HCT116 (cell line): ENCODE measurements at regions not wholly inside any gene's neighbourhood (a gene's known extent, or its start where the extent isn't known, plus 50 kb on each side); places are given as distances from the start of the nearest gene placed in this dataset.

Experiments used
- ATAC-seq: fragments of 200-7000 bp; cut with Tn5 transposase; 2 replicates; pipeline ENCODE4 v1.9.1; 2020; ENCODE audit warnings: mild to moderate bottlenecking, moderate library complexity
- BruUV-seq: library from RNA; stranded (reverse); fragments of 400-500 nt; replicated peaks from 2 replicates; lab custom pipeline; 2021; lab: Mats Ljungman, UMichigan
- CTCF ChIA-PET: fragments of 300-600 bp; sonication (Branson Sonifier 250); formaldehyde crosslinking; loops from one replicate; lab custom pipeline; 2021; ENCODE audit warnings: antibody characterized with exemption; lab: Charles Lee
- POLR2A ChIA-PET: fragments of 300-600, 350-600 bp; sonication (Branson Sonifier 250); formaldehyde crosslinking; loops from one replicate; lab custom pipeline; 2021; ENCODE audit warnings: antibody characterized with exemption; lab: Charles Lee
- RAD21 ChIA-PET, 2 experiments: fragments of 300-600 bp; sonication (Branson Sonifier 250); formaldehyde crosslinking; loops; one replicate each; lab custom pipeline; 2023; ENCODE audit warnings: low total read pairs in 2 of 2; ENCODE audit not compliant: uncharacterized antibody in 2 of 2, unreplicated experiment in 2 of 2, low non-redundant PET in 1 of 2; lab: Charles Lee
- DNase-seq: peaks from one replicate; pipeline ENCODE4 v3.0.0-alpha.2; 2010; ENCODE audit warnings: low read depth, low spot score
- H2AFZ ChIP-seq: fragments of 200-600 bp; shearing (Covaris generic), sonication (generic); 2 replicates; pipeline ENCODE4 v1.6.1; 2017; ENCODE audit warnings: low read depth, mixed run types, mixed read lengths, antibody characterized with exemption, low read length; ENCODE audit not compliant: poor library complexity, severe bottlenecking
- H3K27ac ChIP-seq: 2 replicates; pipeline ENCODE4 v1.5.1; 2012; ENCODE audit warnings: low read depth, low read length
- H3K27me3 ChIP-seq: fragments of 200-600 bp; sonication (generic); 2 replicates; pipeline ENCODE4 v1.6.1; 2016; ENCODE audit warnings: mixed run types, low read length, mixed read lengths; ENCODE audit not compliant: insufficient read depth
- H3K36me3 ChIP-seq, 2 experiments: fragments of 200-500 bp in 1 of 2; fragments of 200-600 bp in 1 of 2; sonication (Bioruptor generic) in 1 of 2; sonication (generic) in 1 of 2; 2 replicates each; pipeline versions ENCODE4 v1.5.1 to v1.6.1; 2014 to 2016; ENCODE audit warnings: low read length in 2 of 2, inconsistent platforms in 1 of 2, mixed read lengths in 1 of 2, mixed run types in 1 of 2; ENCODE audit not compliant: insufficient read depth in 2 of 2, control insufficient read depth in 1 of 2
- H3K4me1 ChIP-seq, 2 experiments: fragments of 200-600 bp in 1 of 2; sonication (generic) in 1 of 2; 2 replicates each; pipeline versions ENCODE4 v1.5.1 to v1.6.1; 2012 to 2017; ENCODE audit warnings: low read length in 2 of 2, inconsistent platforms in 1 of 2, mild to moderate bottlenecking in 1 of 2, mixed read lengths in 1 of 2, mixed run types in 1 of 2, moderate library complexity in 1 of 2; ENCODE audit not compliant: insufficient read depth in 2 of 2, control insufficient read depth in 1 of 2
- H3K4me2 ChIP-seq: fragments of 200-600 bp; sonication (generic); 2 replicates; pipeline ENCODE4 v1.6.1; 2017; ENCODE audit warnings: mixed run types, low read length, mixed read lengths
- H3K4me3 ChIP-seq, 2 experiments: fragments of 200-600 bp in 1 of 2; sonication (generic) in 1 of 2; replicated peaks in 1 of 2; 2 replicates each; pipeline ENCODE4 v1.5.1; 2011 to 2016; ENCODE audit warnings: low read length in 2 of 2, control low read depth in 1 of 2, low read depth in 1 of 2, mild to moderate bottlenecking in 1 of 2, mixed read lengths in 1 of 2, mixed run types in 1 of 2
- H3K79me2 ChIP-seq: fragments of 200-600 bp; sonication (generic); 2 replicates; pipeline ENCODE4 v1.6.1; 2017; ENCODE audit warnings: mild to moderate bottlenecking, mixed run types, low read length, moderate library complexity, mixed read lengths; ENCODE audit not compliant: insufficient read depth
- H3K9ac ChIP-seq: fragments of 200-600 bp; sonication (generic); 2 replicates; pipeline ENCODE4 v1.6.1; 2016; ENCODE audit warnings: low read length, mixed read lengths
- H3K9me2 ChIP-seq: fragments of 200-600 bp; sonication (generic), shearing (Covaris generic); 2 replicates; pipeline ENCODE4 v1.6.1; 2017; ENCODE audit warnings: mixed run types, mild to moderate bottlenecking, moderate library complexity; ENCODE audit not compliant: insufficient read depth
- H3K9me3 ChIP-seq, 2 experiments: fragments of 200-500 bp in 1 of 2; fragments of 200-600 bp in 1 of 2; sonication (Bioruptor generic) in 1 of 2; sonication (generic) in 1 of 2; 2 replicates each; pipeline ENCODE4 v1.6.1; 2014 to 2017; ENCODE audit warnings: low read length in 2 of 2, mixed read lengths in 2 of 2, inconsistent platforms in 1 of 2, low read depth in 1 of 2, mild to moderate bottlenecking in 1 of 2, mixed run types in 1 of 2, moderate library complexity in 1 of 2; ENCODE audit not compliant: control insufficient read depth in 1 of 2, insufficient read depth in 1 of 2
- H4K20me1 ChIP-seq: fragments of 200-600 bp; sonication (generic), shearing (Covaris generic); 2 replicates; pipeline ENCODE4 v1.6.1; 2017; ENCODE audit warnings: mixed run types, mild to moderate bottlenecking, moderate library complexity; ENCODE audit not compliant: insufficient read depth
- ATF3 ChIP-seq: IDR thresholded peaks from 2 replicates; pipeline ENCODE4 v1.6.1; 2012
- CBX3 ChIP-seq: IDR thresholded peaks from 2 replicates; pipeline ENCODE4 v1.6.1; 2012; ENCODE audit warnings: low read depth
- CEBPB ChIP-seq: IDR thresholded peaks from 2 replicates; pipeline ENCODE4 v1.6.1; 2012; ENCODE audit warnings: low read depth
- CTCF ChIP-seq, 3 experiments: fragments of 200-600 bp in 1 of 3; sonication (generic) in 1 of 3; IDR thresholded peaks in 2 of 3; conservative IDR thresholded peaks in 1 of 3; 2 replicates each; pipeline ENCODE4 v1.5.1; 2012 to 2017; ENCODE audit warnings: low read depth in 2 of 3, low read length in 2 of 3, antibody characterized with exemption in 1 of 3, borderline replicate concordance in 1 of 3, control low read depth in 1 of 3, mild to moderate bottlenecking in 1 of 3, mixed read lengths in 1 of 3, mixed run types in 1 of 3, moderate library complexity in 1 of 3; ENCODE audit not compliant: insufficient read depth in 1 of 3
- EGR1 ChIP-seq: IDR thresholded peaks from 2 replicates; pipeline ENCODE4 v1.6.1; 2012; ENCODE audit warnings: low read depth
- EZH2phosphoT487 ChIP-seq: fragments of 200-600 bp; IDR thresholded peaks from 2 replicates; pipeline ENCODE4 v1.6.1; 2018; ENCODE audit warnings: antibody characterized with exemption, borderline replicate concordance
- FOSL1 ChIP-seq: IDR thresholded peaks from 2 replicates; pipeline ENCODE4 v1.6.1; 2012; ENCODE audit warnings: low read depth
- JUND ChIP-seq: IDR thresholded peaks from 2 replicates; pipeline ENCODE4 v1.6.1; 2012
- MAX ChIP-seq: IDR thresholded peaks from 2 replicates; pipeline ENCODE4 v1.6.1; 2012
- POLR2A ChIP-seq: IDR thresholded peaks from 2 replicates; pipeline ENCODE4 v1.7.0; 2011; ENCODE audit warnings: borderline replicate concordance; ENCODE audit not compliant: insufficient read depth, insufficient read length; ENCODE audit errors: extremely low read depth
- POLR2AphosphoS5 ChIP-seq: IDR thresholded peaks from 2 replicates; pipeline ENCODE4 v1.6.1; 2011; ENCODE audit warnings: mild to moderate bottlenecking, low read depth, low read length, moderate library complexity
- RAD21 ChIP-seq: IDR thresholded peaks from 2 replicates; pipeline ENCODE4 v1.6.1; 2012; ENCODE audit warnings: low read depth, mild to moderate bottlenecking
- SIN3A ChIP-seq: IDR thresholded peaks from 2 replicates; pipeline ENCODE4 v1.6.1; 2012; ENCODE audit warnings: low read depth
- SP1 ChIP-seq: IDR thresholded peaks from 2 replicates; pipeline ENCODE4 v1.6.1; 2012; ENCODE audit warnings: low read depth
- SRF ChIP-seq: IDR thresholded peaks from 2 replicates; pipeline ENCODE4 v1.6.1; 2012; ENCODE audit warnings: low read depth
- TCF7L2 ChIP-seq: IDR thresholded peaks from 2 replicates; pipeline ENCODE4 v1.7.0; 2011; ENCODE audit warnings: borderline replicate concordance, inconsistent platforms; ENCODE audit not compliant: insufficient read depth, insufficient read length; ENCODE audit errors: extremely low read depth
- YY1 ChIP-seq: IDR thresholded peaks from 2 replicates; pipeline ENCODE4 v1.6.1; 2011; ENCODE audit warnings: low read length, low read depth, moderate library complexity, mild to moderate bottlenecking; ENCODE audit not compliant: insufficient replicate concordance; ENCODE audit errors: extremely low read depth
- ZBTB33 ChIP-seq: IDR thresholded peaks from 2 replicates; pipeline ENCODE4 v1.6.1; 2011; ENCODE audit warnings: mild to moderate bottlenecking, low read length, moderate library complexity; ENCODE audit not compliant: insufficient replicate concordance; ENCODE audit errors: extremely low read depth
- intact Hi-C: fragments of 100-400 bp; cut with micrococcal nuclease; formaldehyde crosslinking; loops from 2 replicates; pipeline ENCODE4 v1.10.0; 2022

- Histone ChIP-seq H3K9me2 (no peaks in the 10 kb centered on the region), H3K4me1 (no peaks in the 10 kb centered on the region), H3K79me2 (no peaks in the 10 kb centered on the region), H3K27me3 (no peaks in the 10 kb centered on the region), H3K4me2 (no peak overlapping the region), H3K27ac (no peak overlapping the region), H2AFZ (no peak overlapping the region), H4K20me1 (no peaks in the 10 kb centered on the region), H3K9me3 (no peaks in the 10 kb centered on the region), H3K4me3 (no peak overlapping the region), H3K9ac (no peak overlapping the region), H3K36me3 (no peaks in the 10 kb centered on the region)
- ChIA-PET POLR2A (no interaction called here), CTCF (no interaction called here), RAD21 (no interaction called here)
- DNase-seq (no peak), ATAC-seq (no peak)
- TF ChIP-seq CTCF (IDR thresholded peaks at IDR 0.05 in 2 of 3, conservative IDR thresholded peaks at IDR 0.05 in 1 of 3; ENCODE audit: borderline replicate concordance in 1 of 3, insufficient read depth in 1 of 3, low read depth in 2 of 3, low read length in 2 of 3) (no peak), CBX3 (no peak), SIN3A (no peak), SRF (no peak), FOSL1 (no peak), EZH2phosphoT487 (no peak), YY1 (no peak), RAD21 (no peak), POLR2A (no peak), JUND (no peak), ATF3 (no peak), EGR1 (no peak), SP1 (no peak), MAX (no peak), POLR2AphosphoS5 (no peak), CEBPB (no peak), TCF7L2 (no peak), ZBTB33 (no peak)
- no TSS peak for BruUV-seq
- intact Hi-C loops: no loop called here
These were observed 85.1 kb downstream of the IFNG start for GRCh38 chr12:68074306-68075027.
